ENCODE measurements at regions not wholly inside any gene's neighbourhood (a gene's known extent, or its start where the extent isn't known, plus 50 kb on each side); places are given as distances from the start of the nearest gene placed in this dataset.

GRCh38 chr7:84823530-84823929 lies 363.3 kb downstream of the SEMA3D start:
- no peak overlapping the region for H3K4me3 ChIP-seq (ENCODE audit: low read depth, low read length)
- DNase-seq (ENCODE audit: low read depth), result no peak
- in situ Hi-C loops (cut with HindIII; ENCODE audit: low sequenced_read_pairs), result no loop called here
- TF ChIP-seq CTCF (IDR thresholded peaks at IDR 0.05; ENCODE audit: low read depth, low read length, missing control alignments), result no peak

- DNase-seq (ENCODE audit: low read depth), result no peak
- in situ Hi-C loops (cut with HindIII; ENCODE audit: low sequenced_read_pairs), result no loop called here
- no peak overlapping the region for H3K4me3 ChIP-seq (ENCODE audit: low read depth, low read length)
- TF ChIP-seq CTCF (IDR thresholded peaks at IDR 0.05; ENCODE audit: low read depth, low read length, missing control alignments), result no peak
Measured at GRCh38 chr7:84822941-84823510, 363.8 kb downstream of the SEMA3D start.

GRCh38 chr7:84821671-84822534 lies 365.0 kb downstream of the SEMA3D start:
- DNase-seq (ENCODE audit: low read depth), result no peak
- H3K4me3 ChIP-seq (ENCODE audit: low read depth, low read length), result no peak overlapping the region
- TF ChIP-seq CTCF (IDR thresholded peaks at IDR 0.05; ENCODE audit: low read depth, low read length, missing control alignments), result no peak
- in situ Hi-C loops (cut with HindIII; ENCODE audit: low sequenced_read_pairs), result no loop called here

DNA sequence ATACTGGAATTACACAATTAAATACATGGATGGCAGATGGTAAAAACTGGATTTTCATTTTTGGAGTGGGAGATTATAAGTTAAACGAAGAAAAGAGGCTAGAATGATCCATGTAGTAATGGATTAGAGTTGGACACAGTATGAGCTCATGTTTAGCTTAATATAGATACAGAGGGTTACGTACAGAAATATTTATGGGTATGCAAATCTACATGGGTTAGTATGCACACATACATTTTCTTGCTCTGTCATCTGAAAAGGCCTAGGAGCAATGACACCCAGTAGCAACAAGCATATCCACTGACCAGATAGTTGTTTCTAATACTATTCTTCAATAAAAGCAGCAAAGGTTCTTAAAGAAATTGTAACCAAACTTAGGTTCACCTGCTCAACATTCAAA lies 366.4 kb downstream of the SEMA3D start:
- no peak for TF ChIP-seq CTCF (IDR thresholded peaks at IDR 0.05; ENCODE audit: low read depth, low read length, missing control alignments)
- in situ Hi-C loops (cut with HindIII; ENCODE audit: low sequenced_read_pairs), result no loop called here
- no peak for DNase-seq (ENCODE audit: low read depth)
- no peak overlapping the region for H3K4me3 ChIP-seq (ENCODE audit: low read depth, low read length)

- no peak overlapping the region for H3K4me3 ChIP-seq (ENCODE audit: low read depth, low read length)
- DNase-seq (ENCODE audit: low read depth), result no peak
- in situ Hi-C loops (cut with HindIII; ENCODE audit: low sequenced_read_pairs), result no loop called here
- TF ChIP-seq CTCF (IDR thresholded peaks at IDR 0.05; ENCODE audit: low read depth, low read length, missing control alignments), result no peak
Measured at GRCh38 chr7:84817016-84817415, 369.8 kb downstream of the SEMA3D start.

DNA sequence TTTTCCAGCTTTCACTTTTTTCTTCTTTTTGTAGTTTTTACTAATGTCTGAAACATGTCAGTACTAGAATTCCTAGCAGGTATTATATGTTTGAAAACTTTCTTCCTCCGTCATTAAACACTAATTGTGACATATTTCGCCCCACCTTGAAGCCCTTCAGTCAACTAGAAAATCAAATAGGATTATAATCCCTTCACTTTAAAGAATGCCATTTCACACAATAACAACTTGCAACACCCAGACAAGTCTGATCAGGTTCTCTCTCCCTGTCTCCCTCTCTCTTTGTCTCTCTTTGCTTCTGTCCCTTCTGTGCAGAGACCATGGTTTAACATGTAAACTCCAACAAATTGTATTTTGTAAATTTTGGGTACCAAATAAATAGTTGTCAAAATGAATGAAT lies 373.5 kb downstream of the SEMA3D start:
- in situ Hi-C loops (cut with HindIII; ENCODE audit: low sequenced_read_pairs), result no loop called here
- no peak for DNase-seq (ENCODE audit: low read depth)
- H3K4me3 ChIP-seq (ENCODE audit: low read depth, low read length), result no peak overlapping the region

More for the DNA sequence above, 373.5 kb downstream of the SEMA3D start:
- TF ChIP-seq CTCF (IDR thresholded peaks at IDR 0.05; ENCODE audit: low read depth, low read length, missing control alignments), result no peak

All from astrocyte of the cerebellum (primary cell).